Cardiac muscle cell (in vitro differentiated cells and primary cell): ENCODE measurements at regions not wholly inside any gene's neighbourhood (a gene's known extent, or its start where the extent isn't known, plus 50 kb on each side); places are given as distances from the start of the nearest gene placed in this dataset.
A peak's percentile ranks its signal among the peaks of the same experiment; 100 is the strongest.

Experiments
- DNase-seq, 2 donors: peaks; one replicate each; pipeline versions ENCODE4 v3.0.0 to v3.0.0-alpha.2; 2010 to 2017; ENCODE audit warnings: low read depth in 1 of 2, low spot score in 1 of 2
- H3K27ac ChIP-seq: fragments of 200-600 bp; sonication (generic); 2 replicates; pipeline ENCODE4 v1.5.1; 2016
- H3K27me3 ChIP-seq: fragments of 200-600 bp; sonication (generic); 2 replicates; pipeline ENCODE4 v1.6.0; 2016; ENCODE audit warnings: control low read depth
- H3K36me3 ChIP-seq: fragments of 200-600 bp; sonication (generic); 2 replicates; pipeline ENCODE4 v1.5.1; 2016; ENCODE audit warnings: control low read depth
- H3K4me1 ChIP-seq: fragments of 200-600 bp; sonication (generic); 2 replicates; pipeline ENCODE4 v1.8.1; 2017; ENCODE audit warnings: low read depth, mild to moderate bottlenecking, mixed run types
- H3K4me3 ChIP-seq: fragments of 200-600 bp; sonication (generic); 2 replicates; pipeline ENCODE4 v1.5.1; 2016; ENCODE audit warnings: mild to moderate bottlenecking
- H3K9me3 ChIP-seq: fragments of 200-600 bp; sonication (generic); 2 replicates; pipeline ENCODE4 v1.5.1; 2017; ENCODE audit warnings: low read depth, mild to moderate bottlenecking, control low read depth
- TF ChIP-seq, protein P1 (sequence below): IDR thresholded peaks from 2 replicates; pipeline ENCODE4 v1.5.1; 2012; ENCODE audit warnings: low read depth, mild to moderate bottlenecking, low read length

DNA sequence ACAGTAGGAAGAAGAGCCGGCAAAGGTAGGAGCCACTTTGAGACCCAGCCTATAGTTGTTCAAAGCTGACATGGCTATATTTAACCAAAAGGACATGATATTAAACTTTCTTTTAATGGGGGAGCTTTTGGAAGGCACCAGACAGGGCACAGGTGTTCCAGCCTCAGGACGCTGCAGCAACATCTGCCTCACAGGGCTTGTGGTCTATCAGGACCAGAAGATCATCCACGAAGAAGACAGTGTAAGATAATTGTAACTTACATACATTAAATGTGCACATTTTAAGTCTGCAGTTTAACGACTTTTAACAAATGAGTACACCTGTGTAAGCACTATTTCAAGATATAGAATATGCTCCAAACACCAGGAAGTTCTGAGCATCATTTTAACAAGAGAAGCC is 168.2 kb upstream of the PMEPA1 start:
- DNase-seq = no peak
- Histone ChIP-seq H3K9me3 (no peaks in the 10 kb centered on the region), H3K4me1 (no peaks in the 10 kb centered on the region), H3K4me3 (no peak overlapping the region), H3K27ac (no peak overlapping the region), H3K36me3 (no peaks in the 10 kb centered on the region), H3K27me3 (peaks cover 26% of the 10 kb centered on the region)
- TF ChIP-seq, protein P1, sequence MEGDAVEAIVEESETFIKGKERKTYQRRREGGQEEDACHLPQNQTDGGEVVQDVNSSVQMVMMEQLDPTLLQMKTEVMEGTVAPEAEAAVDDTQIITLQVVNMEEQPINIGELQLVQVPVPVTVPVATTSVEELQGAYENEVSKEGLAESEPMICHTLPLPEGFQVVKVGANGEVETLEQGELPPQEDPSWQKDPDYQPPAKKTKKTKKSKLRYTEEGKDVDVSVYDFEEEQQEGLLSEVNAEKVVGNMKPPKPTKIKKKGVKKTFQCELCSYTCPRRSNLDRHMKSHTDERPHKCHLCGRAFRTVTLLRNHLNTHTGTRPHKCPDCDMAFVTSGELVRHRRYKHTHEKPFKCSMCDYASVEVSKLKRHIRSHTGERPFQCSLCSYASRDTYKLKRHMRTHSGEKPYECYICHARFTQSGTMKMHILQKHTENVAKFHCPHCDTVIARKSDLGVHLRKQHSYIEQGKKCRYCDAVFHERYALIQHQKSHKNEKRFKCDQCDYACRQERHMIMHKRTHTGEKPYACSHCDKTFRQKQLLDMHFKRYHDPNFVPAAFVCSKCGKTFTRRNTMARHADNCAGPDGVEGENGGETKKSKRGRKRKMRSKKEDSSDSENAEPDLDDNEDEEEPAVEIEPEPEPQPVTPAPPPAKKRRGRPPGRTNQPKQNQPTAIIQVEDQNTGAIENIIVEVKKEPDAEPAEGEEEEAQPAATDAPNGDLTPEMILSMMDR = no peak

DNA sequence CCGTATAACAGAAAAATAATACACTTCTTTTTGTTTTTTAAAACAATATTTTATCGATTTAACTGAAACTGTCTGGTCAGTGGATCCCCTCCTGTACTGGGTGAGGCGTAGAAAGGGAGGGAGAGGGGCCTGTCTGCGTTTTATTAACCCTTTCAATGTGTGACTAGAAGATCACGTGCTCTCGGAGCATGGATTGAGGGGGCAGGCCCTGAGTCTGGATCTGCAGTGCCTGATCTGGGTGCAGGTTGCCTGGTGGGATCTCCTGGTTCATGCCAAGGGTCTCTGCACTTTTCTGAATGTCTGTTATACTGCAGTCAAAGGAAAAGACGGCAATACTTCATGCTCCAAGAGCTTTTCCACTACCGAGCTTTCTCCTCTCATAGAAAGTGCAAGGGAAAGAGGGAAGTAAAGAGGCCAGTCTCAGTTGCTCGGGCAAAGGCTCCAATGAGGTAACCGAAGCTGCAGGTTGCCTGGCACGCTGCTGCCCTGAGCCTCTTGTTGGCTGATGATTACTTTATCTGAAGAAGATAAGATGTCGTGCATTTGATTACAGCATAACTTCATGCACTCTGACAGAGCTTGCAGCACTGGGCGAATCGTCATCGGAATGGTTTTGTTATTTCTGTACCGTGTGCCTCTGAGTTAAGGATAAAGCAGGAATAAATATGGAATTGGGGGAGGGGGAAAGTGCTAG is 167.5 kb upstream of the PMEPA1 start:
- H3K4me3 ChIP-seq = no peak overlapping the region
- peak in 1 of 2 donors; percentile 21 for DNase-seq
- TF ChIP-seq, protein P1 = no peak

DNA sequence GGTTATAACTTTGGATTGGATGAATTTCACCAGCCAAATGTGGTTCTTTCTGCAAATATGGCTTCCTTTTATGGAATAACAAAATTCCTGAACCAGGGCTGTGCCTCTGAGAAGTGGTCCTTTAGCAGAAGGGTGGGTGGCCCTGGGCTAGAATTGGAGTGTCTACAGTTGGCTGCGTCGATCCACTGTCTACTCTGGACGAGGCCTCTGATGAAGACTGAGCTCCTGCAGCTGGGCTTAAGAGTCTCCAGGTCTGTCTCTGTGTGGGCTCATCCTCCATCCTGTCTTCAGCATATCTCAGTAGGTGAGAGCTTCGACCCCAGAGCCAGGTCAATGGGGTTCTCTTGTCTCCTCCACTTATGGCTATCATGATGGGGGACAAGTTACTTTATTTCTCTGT is 166.3 kb upstream of the PMEPA1 start:
- TF ChIP-seq, protein P1 = no peak
- no peak overlapping the region for H3K27ac ChIP-seq
- no peaks in the 10 kb centered on the region for H3K4me1 ChIP-seq
- no peaks in the 10 kb centered on the region for H3K9me3 ChIP-seq
- H3K36me3 ChIP-seq = no peaks in the 10 kb centered on the region
- no peak for DNase-seq
- no peak overlapping the region for H3K4me3 ChIP-seq
- peaks cover 14% of the 10 kb centered on the region for H3K27me3 ChIP-seq

More for the DNA sequence above, 167.5 kb upstream of the PMEPA1 start:
- Histone ChIP-seq H3K27me3 (peaks cover 24% of the 10 kb centered on the region), H3K27ac (no peak overlapping the region), H3K9me3 (no peaks in the 10 kb centered on the region), H3K4me1 (no peaks in the 10 kb centered on the region), H3K36me3 (no peaks in the 10 kb centered on the region)

DNA sequence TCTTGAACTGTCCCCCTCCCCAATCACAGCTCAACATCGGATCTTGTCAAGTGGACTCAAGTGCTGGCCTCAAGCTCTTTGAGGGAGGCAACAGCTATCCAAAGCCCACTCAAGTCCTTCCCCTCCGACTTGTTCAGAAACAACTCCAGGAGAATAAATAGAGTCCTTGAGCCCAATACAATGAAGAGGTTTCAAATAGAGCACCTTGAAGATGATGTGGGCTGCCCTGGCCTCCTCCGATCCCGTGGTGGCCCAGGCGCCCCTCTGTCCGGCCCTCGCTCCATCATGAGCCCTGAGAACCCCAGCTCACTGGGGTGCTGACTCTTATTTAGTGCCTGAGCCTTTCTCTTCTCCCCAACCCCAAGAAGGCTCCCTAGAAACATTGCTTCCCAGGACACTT is 164.3 kb upstream of the PMEPA1 start:
- DNase-seq = no peak
- no peak overlapping the region for H3K4me3 ChIP-seq
- H3K9me3 ChIP-seq = no peaks in the 10 kb centered on the region
- no peaks in the 10 kb centered on the region for H3K4me1 ChIP-seq
- H3K27me3 ChIP-seq = peaks cover 4% of the 10 kb centered on the region
- H3K36me3 ChIP-seq = no peaks in the 10 kb centered on the region
- no peak overlapping the region for H3K27ac ChIP-seq
- TF ChIP-seq, protein P1 = no peak

DNA sequence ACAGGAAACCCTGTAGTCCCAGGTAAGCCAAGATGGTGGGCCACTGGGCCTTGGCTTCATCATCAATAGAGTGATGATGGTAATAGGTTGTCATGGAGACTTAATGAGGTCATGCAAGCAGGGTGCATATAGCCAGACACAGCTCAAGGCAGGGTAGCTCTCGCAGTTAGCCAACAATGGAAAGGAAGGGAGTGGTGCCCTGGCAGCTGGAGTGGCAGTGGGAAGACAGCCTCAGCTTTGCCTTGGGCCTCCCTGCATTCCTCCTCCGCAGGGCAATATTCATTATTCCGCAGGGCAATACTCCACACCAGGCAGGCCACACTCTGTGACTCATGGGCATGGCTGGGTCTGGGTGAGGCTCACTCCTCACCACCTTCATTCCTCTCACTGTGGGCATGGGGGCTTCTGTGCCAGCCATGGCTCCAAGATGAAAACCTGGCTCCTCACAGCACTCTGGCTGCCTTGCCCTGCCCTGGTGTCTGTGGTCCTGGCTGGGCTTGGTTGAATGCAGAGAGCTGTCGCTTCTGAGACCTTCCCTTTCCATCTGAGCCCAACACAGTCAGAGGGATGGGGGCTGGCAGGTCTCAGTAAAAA is 163.1 kb upstream of the PMEPA1 start:
- no peaks in the 10 kb centered on the region for H3K36me3 ChIP-seq
- no peak for DNase-seq
- TF ChIP-seq, protein P1 = no peak
- peaks cover 13% of the 10 kb centered on the region for H3K27me3 ChIP-seq
- H3K9me3 ChIP-seq = no peaks in the 10 kb centered on the region
- no peak overlapping the region for H3K27ac ChIP-seq
- no peaks in the 10 kb centered on the region for H3K4me1 ChIP-seq
- H3K4me3 ChIP-seq = no peak overlapping the region
